ENCODE measurements at regions not wholly inside any gene's neighbourhood (a gene's known extent, or its start where the extent isn't known, plus 50 kb on each side); places are given as distances from the start of the nearest gene placed in this dataset.

- no peaks in the 10 kb centered on the region for H3K9me3 ChIP-seq (ENCODE audit: control insufficient read depth, insufficient read depth, low read depth, low read length)
- no peak overlapping the region for H3K4me3 ChIP-seq (ENCODE audit: low read depth, low read length)
- TF ChIP-seq HOXD13 (CRISPR knock-in tag; IDR thresholded peaks at IDR 0.05; ENCODE audit: borderline replicate concordance): no peak
- TF ChIP-seq ZNF629 (tag by site-specific recombination; IDR thresholded peaks at IDR 0.05): no peak
- TF ChIP-seq ZNF548 (tag by site-specific recombination; IDR thresholded peaks at IDR 0.05): no peak
- no peaks in the 10 kb centered on the region for H3K4me1 ChIP-seq (ENCODE audit: control insufficient read depth, insufficient read depth, low read length)
- H3K27ac ChIP-seq (ENCODE audit: extremely low read depth, low read depth, low read length): no peak overlapping the region
- ChIA-PET POLR2A (no interaction called here), CTCF (interaction anchor here (0.9 kb wide), 1 partner anchor 305 kb away, joined by 3 read pairs; no protein-coding TSS in a partner anchor)
- H3K36me3 ChIP-seq (ENCODE audit: control insufficient read depth in 2 of 2, insufficient read depth in 1 of 2, low read length in 2 of 2): no peaks in the 10 kb centered on the region
These were observed 218.3 kb downstream of the BRD1 start for GRCh38 chr22:49609207-49609876.

GRCh38 chr22:49608660-49609059, 219.0 kb downstream of the BRD1 start:
- Histone ChIP-seq H3K4me3 (ENCODE audit: low read depth, low read length) (no peak overlapping the region), H3K27ac (ENCODE audit: extremely low read depth, low read depth, low read length) (no peak overlapping the region), H3K9me3 (ENCODE audit: control insufficient read depth, insufficient read depth, low read depth, low read length) (no peaks in the 10 kb centered on the region), H3K4me1 (ENCODE audit: control insufficient read depth, insufficient read depth, low read length) (no peaks in the 10 kb centered on the region), H3K36me3 (ENCODE audit: control insufficient read depth in 2 of 2, insufficient read depth in 1 of 2, low read length in 2 of 2) (no peaks in the 10 kb centered on the region)
- POLR2A ChIA-PET: no interaction called here
- CTCF ChIA-PET: interaction anchor here (0.9 to 1.4 kb wide), 2 partner anchors 24 to 304 kb away, joined by 3 to 6 read pairs; no protein-coding TSS in a partner anchor
- TF ChIP-seq ZNF837 (tag by site-specific recombination; IDR thresholded peaks at IDR 0.05) (no peak), ZNF292 (tag by site-specific recombination; IDR thresholded peaks at IDR 0.05; ENCODE audit: borderline replicate concordance, low read depth) (no peak), ZNF266 (tag by site-specific recombination; IDR thresholded peaks at IDR 0.05; ENCODE audit: low read depth) (no peak), ZBTB8A (tag by site-specific recombination; IDR thresholded peaks at IDR 0.05) (no peak), ZBTB6 (tag by site-specific recombination; IDR thresholded peaks at IDR 0.05) (no peak), ZNF513 (tag by site-specific recombination; IDR thresholded peaks at IDR 0.05) (no peak), ZNF785 (tag by site-specific recombination; IDR thresholded peaks at IDR 0.05) (no peak), ZNF660 (tag by site-specific recombination; IDR thresholded peaks at IDR 0.05) (no peak), MZF1 (tag by site-specific recombination; IDR thresholded peaks at IDR 0.05; ENCODE audit: borderline replicate concordance) (no peak), ZNF677 (tag by site-specific recombination; IDR thresholded peaks at IDR 0.05) (no peak), PRDM4 (tag by site-specific recombination; IDR thresholded peaks at IDR 0.05) (no peak), HOXD13 (CRISPR knock-in tag; IDR thresholded peaks at IDR 0.05; ENCODE audit: borderline replicate concordance) (no peak), ZNF280C (tag by site-specific recombination; IDR thresholded peaks at IDR 0.05) (no peak), ZNF140 (tag by site-specific recombination; IDR thresholded peaks at IDR 0.05) (no peak), ZNF600 (tag by site-specific recombination; IDR thresholded peaks at IDR 0.05) (no peak), ZNF10 (tag by site-specific recombination; IDR thresholded peaks at IDR 0.05) (no peak), ZNF639 (tag by site-specific recombination; IDR thresholded peaks at IDR 0.05) (no peak)
